ENCODE measurements at regions not wholly inside any gene's neighbourhood (a gene's known extent, or its start where the extent isn't known, plus 50 kb on each side); places are given as distances from the start of the nearest gene placed in this dataset.

DNA sequence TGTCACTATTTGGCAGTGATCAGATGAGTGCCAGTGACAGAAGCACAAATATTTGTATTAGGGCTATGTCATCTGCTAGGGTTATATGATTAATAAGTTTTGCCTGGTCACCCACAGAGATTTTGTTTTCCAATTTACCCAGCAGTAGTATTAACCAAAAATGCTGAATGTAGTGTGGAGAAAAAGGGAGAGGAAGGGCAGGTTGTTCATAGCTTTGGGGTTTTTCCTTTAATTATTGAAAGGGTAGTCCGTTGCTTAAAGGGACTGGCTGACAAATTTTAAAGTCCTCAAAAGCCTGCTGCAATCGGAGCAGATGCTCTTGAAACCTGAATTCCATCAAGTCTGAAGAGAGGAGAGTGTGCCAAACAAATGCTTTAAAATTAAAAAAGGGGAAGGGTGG lies 237.9 kb upstream of the CCDC196 start:
- TF ChIP-seq, protein P1, sequence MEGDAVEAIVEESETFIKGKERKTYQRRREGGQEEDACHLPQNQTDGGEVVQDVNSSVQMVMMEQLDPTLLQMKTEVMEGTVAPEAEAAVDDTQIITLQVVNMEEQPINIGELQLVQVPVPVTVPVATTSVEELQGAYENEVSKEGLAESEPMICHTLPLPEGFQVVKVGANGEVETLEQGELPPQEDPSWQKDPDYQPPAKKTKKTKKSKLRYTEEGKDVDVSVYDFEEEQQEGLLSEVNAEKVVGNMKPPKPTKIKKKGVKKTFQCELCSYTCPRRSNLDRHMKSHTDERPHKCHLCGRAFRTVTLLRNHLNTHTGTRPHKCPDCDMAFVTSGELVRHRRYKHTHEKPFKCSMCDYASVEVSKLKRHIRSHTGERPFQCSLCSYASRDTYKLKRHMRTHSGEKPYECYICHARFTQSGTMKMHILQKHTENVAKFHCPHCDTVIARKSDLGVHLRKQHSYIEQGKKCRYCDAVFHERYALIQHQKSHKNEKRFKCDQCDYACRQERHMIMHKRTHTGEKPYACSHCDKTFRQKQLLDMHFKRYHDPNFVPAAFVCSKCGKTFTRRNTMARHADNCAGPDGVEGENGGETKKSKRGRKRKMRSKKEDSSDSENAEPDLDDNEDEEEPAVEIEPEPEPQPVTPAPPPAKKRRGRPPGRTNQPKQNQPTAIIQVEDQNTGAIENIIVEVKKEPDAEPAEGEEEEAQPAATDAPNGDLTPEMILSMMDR (conservative IDR thresholded peaks at IDR 0.05; ENCODE audit: low read depth in 2 of 2), result no peak
- TF ChIP-seq, protein P2, sequence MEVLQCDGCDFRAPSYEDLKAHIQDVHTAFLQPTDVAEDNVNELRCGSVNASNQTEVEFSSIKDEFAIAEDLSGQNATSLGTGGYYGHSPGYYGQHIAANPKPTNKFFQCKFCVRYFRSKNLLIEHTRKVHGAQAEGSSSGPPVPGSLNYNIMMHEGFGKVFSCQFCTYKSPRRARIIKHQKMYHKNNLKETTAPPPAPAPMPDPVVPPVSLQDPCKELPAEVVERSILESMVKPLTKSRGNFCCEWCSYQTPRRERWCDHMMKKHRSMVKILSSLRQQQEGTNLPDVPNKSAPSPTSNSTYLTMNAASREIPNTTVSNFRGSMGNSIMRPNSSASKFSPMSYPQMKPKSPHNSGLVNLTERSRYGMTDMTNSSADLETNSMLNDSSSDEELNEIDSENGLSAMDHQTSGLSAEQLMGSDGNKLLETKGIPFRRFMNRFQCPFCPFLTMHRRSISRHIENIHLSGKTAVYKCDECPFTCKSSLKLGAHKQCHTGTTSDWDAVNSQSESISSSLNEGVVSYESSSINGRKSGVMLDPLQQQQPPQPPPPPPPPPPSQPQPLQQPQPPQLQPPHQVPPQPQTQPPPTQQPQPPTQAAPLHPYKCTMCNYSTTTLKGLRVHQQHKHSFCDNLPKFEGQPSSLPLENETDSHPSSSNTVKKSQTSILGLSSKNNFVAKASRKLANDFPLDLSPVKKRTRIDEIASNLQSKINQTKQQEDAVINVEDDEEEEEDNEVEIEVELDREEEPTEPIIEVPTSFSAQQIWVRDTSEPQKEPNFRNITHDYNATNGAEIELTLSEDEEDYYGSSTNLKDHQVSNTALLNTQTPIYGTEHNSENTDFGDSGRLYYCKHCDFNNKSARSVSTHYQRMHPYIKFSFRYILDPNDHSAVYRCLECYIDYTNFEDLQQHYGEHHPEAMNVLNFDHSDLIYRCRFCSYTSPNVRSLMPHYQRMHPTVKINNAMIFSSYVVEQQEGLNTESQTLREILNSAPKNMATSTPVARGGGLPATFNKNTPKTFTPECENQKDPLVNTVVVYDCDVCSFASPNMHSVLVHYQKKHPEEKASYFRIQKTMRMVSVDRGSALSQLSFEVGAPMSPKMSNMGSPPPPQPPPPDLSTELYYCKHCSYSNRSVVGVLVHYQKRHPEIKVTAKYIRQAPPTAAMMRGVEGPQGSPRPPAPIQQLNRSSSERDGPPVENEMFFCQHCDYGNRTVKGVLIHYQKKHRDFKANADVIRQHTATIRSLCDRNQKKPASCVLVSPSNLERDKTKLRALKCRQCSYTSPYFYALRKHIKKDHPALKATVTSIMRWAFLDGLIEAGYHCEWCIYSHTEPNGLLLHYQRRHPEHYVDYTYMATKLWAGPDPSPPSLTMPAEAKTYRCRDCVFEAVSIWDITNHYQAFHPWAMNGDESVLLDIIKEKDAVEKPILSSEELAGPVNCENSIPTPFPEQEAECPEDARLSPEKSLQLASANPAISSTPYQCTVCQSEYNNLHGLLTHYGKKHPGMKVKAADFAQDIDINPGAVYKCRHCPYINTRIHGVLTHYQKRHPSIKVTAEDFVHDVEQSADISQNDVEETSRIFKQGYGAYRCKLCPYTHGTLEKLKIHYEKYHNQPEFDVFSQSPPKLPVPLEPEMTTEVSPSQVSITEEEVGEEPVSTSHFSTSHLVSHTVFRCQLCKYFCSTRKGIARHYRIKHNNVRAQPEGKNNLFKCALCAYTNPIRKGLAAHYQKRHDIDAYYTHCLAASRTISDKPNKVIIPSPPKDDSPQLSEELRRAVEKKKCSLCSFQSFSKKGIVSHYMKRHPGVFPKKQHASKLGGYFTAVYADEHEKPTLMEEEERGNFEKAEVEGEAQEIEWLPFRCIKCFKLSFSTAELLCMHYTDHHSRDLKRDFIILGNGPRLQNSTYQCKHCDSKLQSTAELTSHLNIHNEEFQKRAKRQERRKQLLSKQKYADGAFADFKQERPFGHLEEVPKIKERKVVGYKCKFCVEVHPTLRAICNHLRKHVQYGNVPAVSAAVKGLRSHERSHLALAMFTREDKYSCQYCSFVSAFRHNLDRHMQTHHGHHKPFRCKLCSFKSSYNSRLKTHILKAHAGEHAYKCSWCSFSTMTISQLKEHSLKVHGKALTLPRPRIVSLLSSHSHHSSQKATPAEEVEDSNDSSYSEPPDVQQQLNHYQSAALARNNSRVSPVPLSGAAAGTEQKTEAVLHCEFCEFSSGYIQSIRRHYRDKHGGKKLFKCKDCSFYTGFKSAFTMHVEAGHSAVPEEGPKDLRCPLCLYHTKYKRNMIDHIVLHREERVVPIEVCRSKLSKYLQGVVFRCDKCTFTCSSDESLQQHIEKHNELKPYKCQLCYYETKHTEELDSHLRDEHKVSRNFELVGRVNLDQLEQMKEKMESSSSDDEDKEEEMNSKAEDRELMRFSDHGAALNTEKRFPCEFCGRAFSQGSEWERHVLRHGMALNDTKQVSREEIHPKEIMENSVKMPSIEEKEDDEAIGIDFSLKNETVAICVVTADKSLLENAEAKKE (CRISPR knock-in tag; IDR thresholded peaks at IDR 0.05), result no peak
- TF ChIP-seq EZH2phosphoT487 (IDR thresholded peaks at IDR 0.05; ENCODE audit: unreplicated experiment), result no peak
- no peak for TF ChIP-seq POLR2AphosphoS5 (IDR thresholded peaks at IDR 0.05; ENCODE audit: low read depth)
- TF ChIP-seq CREB1 (CRISPR knock-in tag; IDR thresholded peaks at IDR 0.05; ENCODE audit: low read depth), result no peak
- no peak for TF ChIP-seq EZH2 (IDR thresholded peaks at IDR 0.05; ENCODE audit: low read depth, unreplicated experiment)
- no peak for TF ChIP-seq ZNF331 (CRISPR knock-in tag; IDR thresholded peaks at IDR 0.05; ENCODE audit: low read depth)
- no peak for TF ChIP-seq ZNF114 (CRISPR knock-in tag; IDR thresholded peaks at IDR 0.05)
- TF ChIP-seq, protein P3, sequence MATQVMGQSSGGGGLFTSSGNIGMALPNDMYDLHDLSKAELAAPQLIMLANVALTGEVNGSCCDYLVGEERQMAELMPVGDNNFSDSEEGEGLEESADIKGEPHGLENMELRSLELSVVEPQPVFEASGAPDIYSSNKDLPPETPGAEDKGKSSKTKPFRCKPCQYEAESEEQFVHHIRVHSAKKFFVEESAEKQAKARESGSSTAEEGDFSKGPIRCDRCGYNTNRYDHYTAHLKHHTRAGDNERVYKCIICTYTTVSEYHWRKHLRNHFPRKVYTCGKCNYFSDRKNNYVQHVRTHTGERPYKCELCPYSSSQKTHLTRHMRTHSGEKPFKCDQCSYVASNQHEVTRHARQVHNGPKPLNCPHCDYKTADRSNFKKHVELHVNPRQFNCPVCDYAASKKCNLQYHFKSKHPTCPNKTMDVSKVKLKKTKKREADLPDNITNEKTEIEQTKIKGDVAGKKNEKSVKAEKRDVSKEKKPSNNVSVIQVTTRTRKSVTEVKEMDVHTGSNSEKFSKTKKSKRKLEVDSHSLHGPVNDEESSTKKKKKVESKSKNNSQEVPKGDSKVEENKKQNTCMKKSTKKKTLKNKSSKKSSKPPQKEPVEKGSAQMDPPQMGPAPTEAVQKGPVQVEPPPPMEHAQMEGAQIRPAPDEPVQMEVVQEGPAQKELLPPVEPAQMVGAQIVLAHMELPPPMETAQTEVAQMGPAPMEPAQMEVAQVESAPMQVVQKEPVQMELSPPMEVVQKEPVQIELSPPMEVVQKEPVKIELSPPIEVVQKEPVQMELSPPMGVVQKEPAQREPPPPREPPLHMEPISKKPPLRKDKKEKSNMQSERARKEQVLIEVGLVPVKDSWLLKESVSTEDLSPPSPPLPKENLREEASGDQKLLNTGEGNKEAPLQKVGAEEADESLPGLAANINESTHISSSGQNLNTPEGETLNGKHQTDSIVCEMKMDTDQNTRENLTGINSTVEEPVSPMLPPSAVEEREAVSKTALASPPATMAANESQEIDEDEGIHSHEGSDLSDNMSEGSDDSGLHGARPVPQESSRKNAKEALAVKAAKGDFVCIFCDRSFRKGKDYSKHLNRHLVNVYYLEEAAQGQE (IDR thresholded peaks at IDR 0.05; ENCODE audit: unreplicated experiment), result no peak
- TF ChIP-seq, protein P4, sequence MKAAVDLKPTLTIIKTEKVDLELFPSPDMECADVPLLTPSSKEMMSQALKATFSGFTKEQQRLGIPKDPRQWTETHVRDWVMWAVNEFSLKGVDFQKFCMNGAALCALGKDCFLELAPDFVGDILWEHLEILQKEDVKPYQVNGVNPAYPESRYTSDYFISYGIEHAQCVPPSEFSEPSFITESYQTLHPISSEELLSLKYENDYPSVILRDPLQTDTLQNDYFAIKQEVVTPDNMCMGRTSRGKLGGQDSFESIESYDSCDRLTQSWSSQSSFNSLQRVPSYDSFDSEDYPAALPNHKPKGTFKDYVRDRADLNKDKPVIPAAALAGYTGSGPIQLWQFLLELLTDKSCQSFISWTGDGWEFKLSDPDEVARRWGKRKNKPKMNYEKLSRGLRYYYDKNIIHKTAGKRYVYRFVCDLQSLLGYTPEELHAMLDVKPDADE (IDR thresholded peaks at IDR 0.05), result no peak
- no peak for TF ChIP-seq STAT1 (IDR thresholded peaks at IDR 0.05; ENCODE audit: unreplicated experiment)
